Keratinocyte (primary cell): ENCODE measurements at regions not wholly inside any gene's neighbourhood (a gene's known extent, or its start where the extent isn't known, plus 50 kb on each side); places are given as distances from the start of the nearest gene placed in this dataset.
"Not testable (repeated sequence)": the region's sequence is repeated elsewhere in the genome, so short reads cannot be mapped to it uniquely, and the experiment has no call there.

Experiments used
- DNase-seq: peaks from one replicate; pipeline ENCODE4 v3.0.0-alpha.2; 2011; ENCODE audit warnings: low read depth, missing footprints, low spot score
- FAIRE-seq: peaks from 2 replicates; lab custom pipeline; 2011; peaks lifted over from hg19 to GRCh38; lab: Jason Lieb, UNC
- H2AFZ ChIP-seq: 2 replicates; pipeline ENCODE4 v1.6.0; 2012; ENCODE audit warnings: low read length, control low read depth, inconsistent platforms; ENCODE audit not compliant: control insufficient read depth
- H3K27ac ChIP-seq: 2 replicates; pipeline ENCODE4 v1.5.1; 2011; ENCODE audit warnings: low read length; ENCODE audit not compliant: control insufficient read depth, insufficient read depth
- H3K27me3 ChIP-seq: 3 replicates; pipeline ENCODE4 v1.6.0; 2011; ENCODE audit warnings: low read length; ENCODE audit not compliant: control insufficient read depth, insufficient read depth; ENCODE audit errors: extremely low read depth
- H3K36me3 ChIP-seq, 2 experiments: 2 replicates in 1 of 2; 3 replicates in 1 of 2; pipeline ENCODE4 v1.5.1; 2011; ENCODE audit warnings: low read length in 2 of 2, mild to moderate bottlenecking in 1 of 2; ENCODE audit not compliant: control insufficient read depth in 2 of 2, insufficient read depth in 2 of 2; ENCODE audit errors: extremely low read depth in 1 of 2
- H3K4me1 ChIP-seq: 3 replicates; pipeline ENCODE4 v1.5.1; 2011; ENCODE audit warnings: low read length; ENCODE audit not compliant: control insufficient read depth, insufficient read depth; ENCODE audit errors: extremely low read depth
- H3K4me2 ChIP-seq: 3 replicates; pipeline ENCODE4 v1.6.0; 2011; ENCODE audit warnings: low read depth, low read length; ENCODE audit not compliant: control insufficient read depth, insufficient read depth; ENCODE audit errors: extremely low read depth
- H3K4me3 ChIP-seq, 3 experiments: fragments of 200-600 bp in 1 of 3; sonication (generic) in 1 of 3; 2 replicates in 2 of 3; 3 replicates in 1 of 3; pipeline ENCODE4 v1.5.1; 2011 to 2016; ENCODE audit warnings: low read length in 3 of 3, mild to moderate bottlenecking in 3 of 3, control low read depth in 2 of 3, inconsistent platforms in 1 of 3, low read depth in 1 of 3, mixed read lengths in 1 of 3, mixed run types in 1 of 3, moderate library complexity in 1 of 3; ENCODE audit not compliant: control insufficient read depth in 2 of 3, insufficient read depth in 2 of 3; ENCODE audit errors: extremely low read depth in 1 of 3
- H3K79me2 ChIP-seq: 2 replicates; pipeline ENCODE4 v1.6.0; 2012; ENCODE audit warnings: low read length; ENCODE audit not compliant: control insufficient read depth, insufficient read depth
- H3K9ac ChIP-seq: 3 replicates; pipeline ENCODE4 v1.6.0; 2011; ENCODE audit warnings: low read length; ENCODE audit not compliant: control insufficient read depth, insufficient read depth; ENCODE audit errors: extremely low read depth
- H3K9me1 ChIP-seq: 3 replicates; pipeline ENCODE4 v1.6.0; 2011; ENCODE audit warnings: low read length; ENCODE audit not compliant: control insufficient read depth, insufficient read depth; ENCODE audit errors: extremely low read depth
- H3K9me3 ChIP-seq: 2 replicates; pipeline ENCODE4 v1.5.1; 2012; ENCODE audit warnings: low read depth, low read length; ENCODE audit not compliant: control insufficient read depth
- H4K20me1 ChIP-seq: 3 replicates; pipeline ENCODE4 v1.6.0; 2011; ENCODE audit warnings: low read length; ENCODE audit not compliant: control insufficient read depth, insufficient read depth; ENCODE audit errors: extremely low read depth
- CTCF ChIP-seq, 3 experiments: IDR thresholded peaks in 1 of 3; conservative IDR thresholded peaks in 1 of 3; optimal IDR thresholded peaks in 1 of 3; 2 replicates in 2 of 3; 3 replicates in 1 of 3; pipeline versions ENCODE3 to v1.5.1; 2011; ENCODE audit warnings: low read length in 3 of 3, mild to moderate bottlenecking in 3 of 3, moderate library complexity in 2 of 3, control low read depth in 1 of 3, inconsistent platforms in 1 of 3; ENCODE audit not compliant: insufficient read depth in 2 of 3; ENCODE audit errors: extremely low read depth in 1 of 3
- EZH2 ChIP-seq: IDR thresholded peaks from one replicate; pipeline ENCODE4 v1.6.1; 2012; ENCODE audit warnings: inconsistent platforms, mild to moderate bottlenecking, low read length, moderate library complexity
- dilution Hi-C: fragments of 300-500 bp; cut with MboI; formaldehyde crosslinking; loops from one replicate; pipeline ENCODE4 v1.7.0; 2020; ENCODE audit warnings: low sequenced_read_pairs; ENCODE audit not compliant: extremely low pct_ligation_motif_present

- no peaks in the 10 kb centered on the region for H3K4me1 ChIP-seq
- H3K4me2 ChIP-seq = no peak overlapping the region
- no peaks in the 10 kb centered on the region for H3K27me3 ChIP-seq
- no peaks in the 10 kb centered on the region for H3K9me3 ChIP-seq
- H4K20me1 ChIP-seq = no peaks in the 10 kb centered on the region
- no peak overlapping the region for H3K27ac ChIP-seq
- DNase-seq (no peak), FAIRE-seq (no peak)
- no peak overlapping the region for H3K9ac ChIP-seq
- no peaks in the 10 kb centered on the region for H3K79me2 ChIP-seq
- H3K4me3 ChIP-seq = no peak overlapping the region
- no peaks in the 10 kb centered on the region for H3K36me3 ChIP-seq
- dilution Hi-C loops = no loop called here
- H2AFZ ChIP-seq = no peak overlapping the region
- H3K9me1 ChIP-seq = no peaks in the 10 kb centered on the region
- no peak for TF ChIP-seq CTCF (optimal IDR thresholded peaks at IDR 0.05 in 1 of 3, IDR thresholded peaks at IDR 0.05 in 1 of 3, conservative IDR thresholded peaks at IDR 0.05 in 1 of 3; ENCODE audit: extremely low read depth in 1 of 3, insufficient read depth in 2 of 3, low read length in 3 of 3)
- TF ChIP-seq EZH2 = no peak
These were observed 389.1 kb upstream of the NDN start for GRCh38 chr15:24076090-24076784.

- no peaks in the 10 kb centered on the region for H3K9me3 ChIP-seq
- dilution Hi-C loops = no loop called here
- no peak for DNase-seq
These were observed 391.4 kb upstream of the NDN start for GRCh38 chr15:24078310-24079029.

GRCh38 chr15:24088941-24089340, 401.8 kb upstream of the NDN start:
- H3K79me2 ChIP-seq, H4K20me1 ChIP-seq, H2AFZ ChIP-seq, FAIRE-seq, H3K36me3 ChIP-seq, H3K9me1 ChIP-seq, H3K27me3 ChIP-seq, H3K9ac ChIP-seq, dilution Hi-C loops, H3K4me3 ChIP-seq, H3K27ac ChIP-seq, H3K4me1 ChIP-seq, H3K9me3 ChIP-seq, DNase-seq, H3K4me2 ChIP-seq: not testable (repeated sequence)

More at GRCh38 chr15:24078310-24079029, 391.4 kb upstream of the NDN start:
- H3K4me2 ChIP-seq = no peak overlapping the region
- H3K36me3 ChIP-seq = no peaks in the 10 kb centered on the region
- H3K9me1 ChIP-seq = no peaks in the 10 kb centered on the region
- H3K4me3 ChIP-seq = no peak overlapping the region
- no peak overlapping the region for H3K27ac ChIP-seq
- H3K27me3 ChIP-seq = no peaks in the 10 kb centered on the region
- TF ChIP-seq CTCF (optimal IDR thresholded peaks at IDR 0.05 in 1 of 3, IDR thresholded peaks at IDR 0.05 in 1 of 3, conservative IDR thresholded peaks at IDR 0.05 in 1 of 3; ENCODE audit: extremely low read depth in 1 of 3, insufficient read depth in 2 of 3, low read length in 3 of 3) (no peak), EZH2 (no peak)
- H3K4me1 ChIP-seq = no peaks in the 10 kb centered on the region
- no peaks in the 10 kb centered on the region for H3K79me2 ChIP-seq
- no peaks in the 10 kb centered on the region for H4K20me1 ChIP-seq
- FAIRE-seq = no peak
- H3K9ac ChIP-seq = no peak overlapping the region
- no peak overlapping the region for H2AFZ ChIP-seq
